ACC112 (cell line): ENCODE measurements at regions not wholly inside any gene's neighbourhood (a gene's known extent, or its start where the extent isn't known, plus 50 kb on each side); places are given as distances from the start of the nearest gene placed in this dataset.
"Not testable (repeated sequence)": the region's sequence is repeated elsewhere in the genome, so short reads cannot be mapped to it uniquely, and the experiment has no call there.

Experiments used
- H2AFZ ChIP-seq: fragments of 200-600 bp; sonication (generic); one replicate; pipeline ENCODE4 v1.6.0; 2017; ENCODE audit warnings: antibody characterized with exemption, low read length; ENCODE audit not compliant: unreplicated experiment
- H3K27ac ChIP-seq: fragments of 200-600 bp; sonication (generic); 2 replicates; pipeline ENCODE4 v1.5.1; 2014; ENCODE audit warnings: low read depth, mild to moderate bottlenecking, antibody characterized with exemption, low read length, moderate library complexity
- H3K27me3 ChIP-seq: fragments of 200-600 bp; sonication (generic); 2 replicates; pipeline ENCODE4 v1.6.1; 2014; ENCODE audit warnings: mild to moderate bottlenecking, antibody characterized with exemption, low read length, moderate library complexity, mixed read lengths; ENCODE audit not compliant: insufficient read depth
- H3K36me3 ChIP-seq: fragments of 200-600 bp; sonication (generic); 2 replicates; pipeline ENCODE4 v1.6.1; 2016; ENCODE audit warnings: mild to moderate bottlenecking, antibody characterized with exemption, low read length, moderate library complexity, mixed read lengths; ENCODE audit not compliant: insufficient read depth
- H3K4me1 ChIP-seq: fragments of 200-600 bp; sonication (generic); one replicate; pipeline ENCODE4 v1.6.1; 2016; ENCODE audit warnings: low read length, mixed read lengths; ENCODE audit not compliant: insufficient read depth, unreplicated experiment, control insufficient read depth
- H3K4me3 ChIP-seq: fragments of 200-600 bp; sonication (generic); 2 replicates; pipeline ENCODE4 v1.5.1; 2014; ENCODE audit warnings: mild to moderate bottlenecking, low read depth, low read length
- H3K79me2 ChIP-seq: fragments of 200-600 bp; sonication (generic); one replicate; pipeline ENCODE4 v1.6.0; 2016; ENCODE audit warnings: low read length; ENCODE audit not compliant: control insufficient read depth, unreplicated experiment, insufficient read depth

DNA sequence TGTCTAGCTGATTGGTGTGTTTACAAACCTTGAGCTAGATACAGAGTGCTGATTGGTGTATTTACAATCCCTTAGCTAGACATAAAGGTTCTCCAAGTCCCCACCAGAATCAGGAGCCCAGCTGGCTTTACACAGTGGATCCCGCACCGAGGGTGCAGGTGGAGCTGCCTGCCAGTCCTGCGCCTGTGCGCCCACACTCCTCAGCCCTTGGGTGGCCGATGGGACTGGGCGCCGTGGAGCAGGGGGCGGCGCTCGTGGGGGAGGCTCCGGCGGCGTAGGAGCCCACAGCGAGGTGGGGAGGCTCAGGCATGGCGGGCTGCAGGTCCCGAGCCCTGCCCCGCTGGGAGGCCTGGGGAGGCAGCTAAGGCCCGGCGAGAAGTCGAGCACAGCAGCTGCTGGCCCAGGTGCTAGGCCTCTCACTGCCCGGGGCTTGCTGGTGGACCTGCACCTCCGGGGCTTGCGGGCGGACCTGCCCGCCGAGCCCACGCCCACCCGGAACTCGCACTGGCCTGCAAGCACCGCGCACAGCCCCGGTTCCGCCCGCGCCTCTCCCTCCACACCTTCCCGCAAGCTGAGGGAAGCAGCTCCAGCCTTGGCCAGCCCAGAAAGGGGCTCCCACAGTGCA, 51.0 kb upstream of the CDYL start:
- not testable (repeated sequence) for H3K27me3 ChIP-seq, H3K36me3 ChIP-seq, H2AFZ ChIP-seq, H3K4me1 ChIP-seq, H3K27ac ChIP-seq, H3K79me2 ChIP-seq, H3K4me3 ChIP-seq

DNA sequence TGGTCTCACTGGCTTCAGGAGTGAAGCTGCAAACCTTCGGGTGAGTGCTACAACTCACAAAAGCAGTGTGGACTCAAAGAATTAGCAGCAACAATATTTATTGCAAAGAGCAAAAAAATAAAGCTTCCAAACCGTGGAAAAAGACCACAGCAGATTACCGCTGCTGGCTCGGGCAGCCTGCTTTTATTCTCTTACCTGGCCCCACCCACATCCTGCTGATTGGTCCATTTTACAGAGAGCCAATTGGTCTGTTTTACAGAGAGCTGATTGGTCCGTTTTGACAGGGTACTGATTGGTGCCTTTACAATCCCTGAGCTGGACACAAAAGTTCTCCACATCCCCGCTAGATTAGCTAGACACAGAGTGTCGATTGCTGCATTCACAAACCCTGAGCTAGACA, 51.5 kb upstream of the CDYL start:
- H3K79me2 ChIP-seq, H3K4me1 ChIP-seq, H3K27ac ChIP-seq, H3K36me3 ChIP-seq, H2AFZ ChIP-seq, H3K27me3 ChIP-seq, H3K4me3 ChIP-seq: not testable (repeated sequence)

DNA sequence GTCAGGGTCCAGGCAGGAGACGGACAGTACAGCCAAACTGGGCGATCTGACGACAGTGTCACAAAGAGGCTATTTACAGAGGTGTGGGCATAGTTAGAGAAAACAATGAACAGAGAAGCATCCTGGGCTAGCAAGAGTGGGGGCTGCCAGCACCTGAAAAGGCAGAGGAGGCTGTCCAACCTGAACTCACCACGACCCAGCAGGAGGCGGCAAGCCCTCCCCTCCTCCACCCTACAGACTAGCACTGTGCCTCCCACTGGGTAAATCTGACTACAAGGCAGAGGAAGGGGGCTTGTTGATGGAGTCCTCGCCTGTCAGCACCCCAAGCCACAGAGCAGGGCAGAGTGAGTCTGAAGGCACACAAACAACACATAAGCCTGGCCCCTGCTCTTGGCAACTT, 52.8 kb upstream of the CDYL start:
- Histone ChIP-seq H3K4me1 (no peaks in the 10 kb centered on the region), H3K36me3 (no peaks in the 10 kb centered on the region), H3K4me3 (no peak overlapping the region), H3K27ac (no peak overlapping the region), H3K27me3 (no peaks in the 10 kb centered on the region), H3K79me2 (no peaks in the 10 kb centered on the region), H2AFZ (no peak overlapping the region)

DNA sequence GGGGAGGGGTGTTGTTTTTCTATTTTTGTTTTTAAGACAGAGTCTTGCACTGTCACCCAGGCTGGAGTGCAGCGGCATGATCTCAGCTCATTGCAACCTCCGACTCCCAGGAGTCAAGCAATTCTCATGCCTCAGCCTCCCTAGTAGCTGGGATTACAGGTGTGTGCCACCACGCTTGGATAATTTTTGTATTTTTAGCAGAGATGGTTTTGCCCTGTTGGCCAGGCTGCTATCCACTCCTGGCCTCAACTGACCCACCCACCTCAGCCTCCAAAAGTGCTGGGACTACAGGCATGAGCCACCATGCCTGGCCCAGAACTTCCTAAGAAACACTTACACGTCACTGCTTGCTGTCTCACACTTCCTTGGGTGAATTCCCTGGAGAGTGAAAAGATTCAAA, 54.8 kb upstream of the CDYL start:
- H3K27ac ChIP-seq, H3K27me3 ChIP-seq, H3K79me2 ChIP-seq, H2AFZ ChIP-seq, H3K4me1 ChIP-seq, H3K36me3 ChIP-seq, H3K4me3 ChIP-seq: not testable (repeated sequence)

DNA sequence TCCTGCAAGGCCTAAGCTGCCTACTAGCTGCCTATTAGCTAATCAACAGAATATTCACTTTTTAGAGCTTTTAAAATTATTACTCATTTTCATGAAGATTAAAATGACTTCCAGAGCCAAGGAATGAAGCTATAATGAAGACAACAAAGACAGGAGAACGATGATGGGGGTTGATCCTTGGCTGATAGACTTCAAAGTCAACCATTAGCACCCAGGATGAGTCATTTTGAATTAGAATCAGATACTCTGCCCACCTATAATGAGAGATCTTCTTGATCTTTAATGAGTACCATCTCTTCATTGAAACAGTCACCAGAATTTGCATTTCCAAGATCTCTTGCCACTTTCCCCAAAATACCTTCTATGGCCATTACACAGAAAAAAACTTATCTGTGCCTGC, 56.7 kb upstream of the CDYL start:
- no peaks in the 10 kb centered on the region for H3K79me2 ChIP-seq
- H3K36me3 ChIP-seq, result no peaks in the 10 kb centered on the region
- no peaks in the 10 kb centered on the region for H3K4me1 ChIP-seq
- H3K27me3 ChIP-seq, result no peaks in the 10 kb centered on the region
- no peak overlapping the region for H3K27ac ChIP-seq
- H3K4me3 ChIP-seq, result no peak overlapping the region
- H2AFZ ChIP-seq, result no peak overlapping the region

DNA sequence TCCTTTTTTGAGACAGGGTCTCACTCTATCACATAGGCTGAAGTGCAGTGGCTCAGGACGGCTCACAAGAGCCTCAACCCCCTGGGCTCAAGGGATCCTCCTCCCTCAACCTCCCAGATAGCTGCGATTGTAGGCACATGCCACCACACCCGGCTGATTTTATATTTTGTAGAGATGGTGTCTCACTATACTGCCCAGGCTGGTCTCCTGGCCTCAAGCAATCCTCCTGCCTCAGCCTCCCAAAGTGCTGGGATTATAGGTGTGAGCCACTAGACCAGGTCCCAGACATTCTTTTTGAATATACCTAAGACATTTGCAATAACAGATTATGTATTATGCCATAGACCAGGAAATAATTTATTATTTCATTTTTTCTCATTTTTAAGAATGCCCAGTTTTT, 58.3 kb upstream of the CDYL start:
- Histone ChIP-seq H3K27ac (no peak overlapping the region), H3K27me3 (no peaks in the 10 kb centered on the region), H2AFZ (no peak overlapping the region), H3K36me3 (no peaks in the 10 kb centered on the region), H3K4me1 (no peaks in the 10 kb centered on the region), H3K4me3 (no peak overlapping the region), H3K79me2 (no peaks in the 10 kb centered on the region)

DNA sequence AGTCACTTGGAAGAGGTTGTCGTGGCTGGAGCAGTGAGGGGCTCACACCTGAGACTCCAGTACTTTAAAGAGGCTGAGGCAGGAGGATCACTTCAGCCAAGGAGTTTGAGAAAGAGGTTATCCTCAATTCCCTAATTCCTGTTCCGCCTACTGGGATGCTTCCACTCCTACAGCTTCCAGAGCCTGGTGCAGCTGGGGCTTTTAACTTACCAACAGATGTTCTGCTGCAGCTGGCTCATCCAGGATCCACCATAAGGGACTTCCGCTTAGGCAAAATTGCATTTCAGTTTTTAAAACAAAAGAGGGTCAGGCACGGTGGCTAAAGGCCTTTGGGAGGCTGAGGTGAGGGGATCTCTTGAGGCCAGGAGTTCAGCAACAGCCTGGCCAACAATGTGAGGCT, 59.1 kb upstream of the CDYL start:
- H3K4me1 ChIP-seq, result no peaks in the 10 kb centered on the region
- no peaks in the 10 kb centered on the region for H3K27me3 ChIP-seq
- no peaks in the 10 kb centered on the region for H3K79me2 ChIP-seq
- H3K4me3 ChIP-seq, result no peak overlapping the region
- H2AFZ ChIP-seq, result no peak overlapping the region
- H3K36me3 ChIP-seq, result no peaks in the 10 kb centered on the region
- H3K27ac ChIP-seq, result no peak overlapping the region

DNA sequence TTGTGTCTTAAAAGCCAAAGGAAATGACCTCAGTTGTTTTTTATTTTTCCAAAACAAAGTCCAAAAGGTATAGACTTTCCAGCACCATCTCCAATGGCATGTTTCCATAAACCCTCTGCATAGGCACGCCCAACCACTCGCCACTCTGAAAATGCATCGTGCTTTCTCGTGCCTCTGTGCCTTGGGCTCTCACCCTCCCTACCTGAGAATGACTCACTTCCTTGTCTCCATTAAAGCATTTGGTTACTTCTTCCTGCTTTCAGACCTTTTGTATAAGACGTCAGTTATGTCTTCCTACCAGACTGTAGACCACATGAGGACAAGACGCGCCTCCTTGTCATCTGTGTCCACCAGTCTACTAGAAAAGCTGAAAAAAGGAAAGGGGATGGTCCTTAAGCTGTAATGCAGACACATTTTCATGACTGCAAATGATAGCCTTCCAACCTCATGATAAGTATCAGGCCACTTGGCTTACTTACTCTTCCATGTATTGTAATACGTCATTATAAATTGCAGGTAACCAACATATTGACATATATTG, 61.2 kb upstream of the CDYL start:
- Histone ChIP-seq H3K4me3 (no peak overlapping the region), H3K36me3 (no peaks in the 10 kb centered on the region), H3K27me3 (no peaks in the 10 kb centered on the region), H3K79me2 (no peaks in the 10 kb centered on the region), H2AFZ (no peak overlapping the region), H3K27ac (no peak overlapping the region), H3K4me1 (no peaks in the 10 kb centered on the region)

DNA sequence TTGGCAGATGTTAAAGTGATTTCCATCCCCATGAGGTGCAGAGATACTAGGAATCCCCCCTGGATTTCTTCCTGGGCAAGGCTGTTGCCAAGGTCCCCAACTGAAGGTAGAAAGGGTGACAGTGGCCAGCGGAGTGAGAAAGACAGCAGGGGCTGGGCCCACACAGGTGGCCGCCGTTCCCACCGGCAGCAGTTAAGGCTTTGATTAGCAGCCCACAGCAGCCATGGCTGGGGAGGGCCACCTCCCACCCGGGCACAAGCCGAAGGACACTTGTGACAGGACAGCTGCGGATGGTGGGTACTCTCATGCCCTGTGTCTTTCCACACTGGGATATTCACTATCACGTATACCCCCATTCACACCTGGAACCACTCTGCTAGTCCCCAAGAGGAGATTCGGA, 63.9 kb upstream of the CDYL start:
- no peaks in the 10 kb centered on the region for H3K4me1 ChIP-seq
- no peaks in the 10 kb centered on the region for H3K27me3 ChIP-seq
- no peak overlapping the region for H2AFZ ChIP-seq
- H3K27ac ChIP-seq, result no peak overlapping the region
- no peaks in the 10 kb centered on the region for H3K36me3 ChIP-seq
- H3K79me2 ChIP-seq, result no peaks in the 10 kb centered on the region
- H3K4me3 ChIP-seq, result no peak overlapping the region

DNA sequence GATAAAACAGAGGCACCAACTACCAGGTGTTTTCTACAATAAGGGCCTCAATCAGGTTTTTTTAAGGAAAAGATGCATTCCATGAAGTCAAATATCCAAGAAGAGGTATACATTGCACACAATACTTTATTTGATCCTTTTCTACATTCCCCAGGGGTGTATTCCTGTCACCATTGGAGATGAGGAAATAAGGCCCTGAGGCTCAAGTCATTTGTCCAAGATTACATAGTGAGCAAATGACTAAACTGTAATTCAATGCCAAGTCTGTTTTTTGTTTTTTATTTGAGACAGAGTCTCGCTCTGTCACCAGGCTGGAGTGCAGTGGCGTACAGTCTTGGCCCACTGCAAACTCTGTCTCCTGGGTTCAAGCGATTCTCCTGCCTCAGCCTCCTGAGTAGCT, 69.2 kb upstream of the CDYL start:
- Histone ChIP-seq H3K27ac (no peak overlapping the region), H3K4me3 (no peak overlapping the region), H3K79me2 (no peaks in the 10 kb centered on the region), H3K36me3 (no peaks in the 10 kb centered on the region), H3K4me1 (no peaks in the 10 kb centered on the region), H2AFZ (no peak overlapping the region), H3K27me3 (no peaks in the 10 kb centered on the region)

DNA sequence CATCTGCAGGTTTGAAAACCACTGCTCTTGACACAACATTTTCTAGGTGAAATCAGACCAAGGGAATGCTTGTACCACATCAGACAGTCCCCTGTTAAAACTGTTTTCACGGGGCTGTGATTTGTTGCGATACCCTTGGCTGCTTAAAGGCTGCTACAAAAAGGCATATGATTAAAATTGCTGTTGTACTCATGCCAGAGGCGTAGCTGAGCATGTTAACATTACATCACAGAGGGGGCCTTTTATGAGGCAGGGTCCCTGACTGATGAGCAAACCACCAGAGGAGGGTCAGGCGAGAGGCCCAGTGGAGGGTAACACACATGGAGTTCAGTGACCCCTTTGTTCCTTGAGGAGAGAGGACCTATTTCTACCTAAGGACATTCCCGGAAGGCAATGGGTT, 70.4 kb upstream of the CDYL start:
- no peak overlapping the region for H3K27ac ChIP-seq
- no peak overlapping the region for H2AFZ ChIP-seq
- H3K4me3 ChIP-seq, result no peak overlapping the region
- no peaks in the 10 kb centered on the region for H3K79me2 ChIP-seq
- H3K36me3 ChIP-seq, result no peaks in the 10 kb centered on the region
- H3K4me1 ChIP-seq, result no peaks in the 10 kb centered on the region
- no peaks in the 10 kb centered on the region for H3K27me3 ChIP-seq
